SK-N-SH (cell line): ENCODE measurements at regions not wholly inside any gene's neighbourhood (a gene's known extent, or its start where the extent isn't known, plus 50 kb on each side); places are given as distances from the start of the nearest gene placed in this dataset.

Source experiments
- CTCF ChIA-PET: fragments of 300-600, 350-600 bp; formaldehyde crosslinking; extraction: SDS; loops from one replicate; lab custom pipeline; 2021; lab: Yijun Ruan, JAX
- POLR2A ChIA-PET: fragments of 350-600 bp; sonication (Branson Sonifier 250); formaldehyde crosslinking; extraction: SDS; loops from one replicate; lab custom pipeline; 2020; ENCODE audit warnings: antibody characterized with exemption, inconsistent platforms; lab: Yijun Ruan, JAX
- DNase-seq: peaks from one replicate; pipeline ENCODE4 v3.0.0; 2012
- H2AFZ ChIP-seq: fragments of 200-600 bp; sonication (generic); 2 replicates; pipeline ENCODE4 v1.8.1; 2016; ENCODE audit warnings: antibody characterized with exemption, mild to moderate bottlenecking, low read depth
- H3F3A ChIP-seq: fragments of 200-600 bp; sonication (generic); replicated peaks from 2 replicates; pipeline ENCODE3; 2016; ENCODE audit warnings: antibody characterized with exemption, mild to moderate bottlenecking; ENCODE audit not compliant: insufficient read depth
- H3K27ac ChIP-seq, 2 experiments: fragments of 200-500 bp in 1 of 2; fragments of 200-600 bp in 1 of 2; sonication (Bioruptor generic) in 1 of 2; sonication (generic), shearing (Covaris generic) in 1 of 2; 2 replicates each; pipeline versions ENCODE4 v1.5.1 to v1.6.1; 2014 to 2016; ENCODE audit warnings: low read depth in 2 of 2, inconsistent platforms in 1 of 2, low read length in 1 of 2, mild to moderate bottlenecking in 1 of 2, mixed read lengths in 1 of 2
- H3K27me3 ChIP-seq: fragments of 200-600 bp; sonication (generic), shearing (Covaris generic); 2 replicates; pipeline ENCODE4 v1.6.1; 2016; ENCODE audit warnings: mixed run types; ENCODE audit not compliant: insufficient read depth
- H3K36me3 ChIP-seq, 2 experiments: fragments of 200-500 bp in 1 of 2; fragments of 200-600 bp in 1 of 2; sonication (Bioruptor generic) in 1 of 2; sonication (generic) in 1 of 2; replicated peaks in 1 of 2; 2 replicates each; pipeline versions ENCODE3 to v1.5.1; 2014 to 2016; ENCODE audit warnings: low read length in 1 of 2, mild to moderate bottlenecking in 1 of 2; ENCODE audit not compliant: insufficient read depth in 2 of 2, control insufficient read depth in 1 of 2
- H3K4me1 ChIP-seq, 2 experiments: fragments of 200-500 bp in 1 of 2; fragments of 200-600 bp in 1 of 2; sonication (Bioruptor generic) in 1 of 2; sonication (generic), shearing (Covaris generic) in 1 of 2; 2 replicates each; pipeline versions ENCODE4 v1.5.1 to v1.6.1; 2014 to 2016; ENCODE audit warnings: low read depth in 1 of 2, low read length in 1 of 2, mixed run types in 1 of 2; ENCODE audit not compliant: insufficient read depth in 2 of 2, control insufficient read depth in 1 of 2
- H3K4me2 ChIP-seq: fragments of 200-600 bp; sonication (generic), shearing (Covaris generic); 2 replicates; pipeline ENCODE4 v1.6.1; 2017; ENCODE audit warnings: mixed run types
- H3K4me3 ChIP-seq, 2 experiments: fragments of 200-500 bp in 1 of 2; fragments of 200-600 bp in 1 of 2; sonication (Bioruptor generic) in 1 of 2; sonication (generic), shearing (Covaris generic) in 1 of 2; 2 replicates each; pipeline versions ENCODE4 v1.5.1 to v1.8.1; 2014 to 2016; ENCODE audit warnings: low read depth in 2 of 2, inconsistent platforms in 1 of 2, low read length in 1 of 2, mild to moderate bottlenecking in 1 of 2, mixed read lengths in 1 of 2, moderate library complexity in 1 of 2
- H3K79me2 ChIP-seq: fragments of 200-600 bp; sonication (generic); 2 replicates; pipeline ENCODE4 v1.8.1; 2017; ENCODE audit warnings: mild to moderate bottlenecking; ENCODE audit not compliant: insufficient read depth
- H3K9ac ChIP-seq: fragments of 200-600 bp; sonication (generic); 2 replicates; pipeline ENCODE4 v1.6.1; 2017; ENCODE audit warnings: mixed run types
- H3K9me2 ChIP-seq: fragments of 200-600 bp; sonication (generic); 2 replicates; pipeline ENCODE4 v1.6.1; 2017; ENCODE audit warnings: mixed run types
- H3K9me3 ChIP-seq: fragments of 200-600 bp; sonication (generic); 2 replicates; pipeline ENCODE4 v1.6.1; 2017; ENCODE audit warnings: mixed run types, mild to moderate bottlenecking, moderate library complexity
- H4K20me1 ChIP-seq: fragments of 200-600 bp; sonication (generic); 2 replicates; pipeline ENCODE4 v1.6.1; 2017; ENCODE audit warnings: mild to moderate bottlenecking, mixed run types; ENCODE audit not compliant: insufficient read depth
- CTCF ChIP-seq: fragments of 200-600 bp; sonication (generic); IDR thresholded peaks from 2 replicates; pipeline ENCODE4 v1.6.1; 2017; ENCODE audit warnings: antibody characterized with exemption, mild to moderate bottlenecking, moderate library complexity
- EP300 ChIP-seq, 2 experiments: IDR thresholded peaks; 2 replicates each; pipeline versions ENCODE4 v1.4.0 to v1.6.1; 2012; ENCODE audit warnings: borderline replicate concordance in 1 of 2, low read depth in 1 of 2, low read length in 1 of 2
- EZH2phosphoT487 ChIP-seq: fragments of 200-600 bp; sonication (generic); IDR thresholded peaks from 2 replicates; pipeline ENCODE4 v1.6.1; 2017; ENCODE audit warnings: low read depth, mixed run types, mild to moderate bottlenecking, antibody characterized with exemption, moderate library complexity, borderline replicate concordance
- MEF2A ChIP-seq: IDR thresholded peaks from 2 replicates; pipeline ENCODE4 v1.4.0; 2012; ENCODE audit warnings: low read depth, borderline replicate concordance
- POLR2AphosphoS5 ChIP-seq: IDR thresholded peaks from 2 replicates; pipeline ENCODE4 v1.6.1; 2012; ENCODE audit warnings: low read depth, low read length
- RCOR1 ChIP-seq: fragments of 150-350 bp; IDR thresholded peaks from 2 replicates; pipeline ENCODE4 v1.6.1; 2017; ENCODE audit warnings: antibody characterized with exemption, low read length
- SIN3A ChIP-seq: IDR thresholded peaks from 2 replicates; pipeline ENCODE4 v1.6.1; 2012; ENCODE audit warnings: low read depth, mild to moderate bottlenecking, low read length, moderate library complexity, borderline replicate concordance
- USF2 ChIP-seq: fragments of 150-350 bp; IDR thresholded peaks from 2 replicates; pipeline ENCODE4 v1.6.1; 2017; ENCODE audit warnings: antibody characterized with exemption, low read length, low read depth, borderline replicate concordance
- WGBS: methylation state at CpG from one replicate; pipeline ENCODE4 v1.1.6; 2017; ENCODE audit warnings: low lambda C conversion rate; 5-methylcytosine and 5-hydroxymethylcytosine counted together
- TF ChIP-seq, protein P1 (sequence below): IDR thresholded peaks from 2 replicates; pipeline ENCODE4 v1.6.1; 2012; ENCODE audit warnings: mild to moderate bottlenecking, low read depth, low read length, moderate library complexity
- TF ChIP-seq, protein P2 (sequence below): IDR thresholded peaks from 2 replicates; pipeline ENCODE4 v1.4.0; 2012; ENCODE audit warnings: low read depth, borderline replicate concordance

- TF ChIP-seq, protein P1, sequence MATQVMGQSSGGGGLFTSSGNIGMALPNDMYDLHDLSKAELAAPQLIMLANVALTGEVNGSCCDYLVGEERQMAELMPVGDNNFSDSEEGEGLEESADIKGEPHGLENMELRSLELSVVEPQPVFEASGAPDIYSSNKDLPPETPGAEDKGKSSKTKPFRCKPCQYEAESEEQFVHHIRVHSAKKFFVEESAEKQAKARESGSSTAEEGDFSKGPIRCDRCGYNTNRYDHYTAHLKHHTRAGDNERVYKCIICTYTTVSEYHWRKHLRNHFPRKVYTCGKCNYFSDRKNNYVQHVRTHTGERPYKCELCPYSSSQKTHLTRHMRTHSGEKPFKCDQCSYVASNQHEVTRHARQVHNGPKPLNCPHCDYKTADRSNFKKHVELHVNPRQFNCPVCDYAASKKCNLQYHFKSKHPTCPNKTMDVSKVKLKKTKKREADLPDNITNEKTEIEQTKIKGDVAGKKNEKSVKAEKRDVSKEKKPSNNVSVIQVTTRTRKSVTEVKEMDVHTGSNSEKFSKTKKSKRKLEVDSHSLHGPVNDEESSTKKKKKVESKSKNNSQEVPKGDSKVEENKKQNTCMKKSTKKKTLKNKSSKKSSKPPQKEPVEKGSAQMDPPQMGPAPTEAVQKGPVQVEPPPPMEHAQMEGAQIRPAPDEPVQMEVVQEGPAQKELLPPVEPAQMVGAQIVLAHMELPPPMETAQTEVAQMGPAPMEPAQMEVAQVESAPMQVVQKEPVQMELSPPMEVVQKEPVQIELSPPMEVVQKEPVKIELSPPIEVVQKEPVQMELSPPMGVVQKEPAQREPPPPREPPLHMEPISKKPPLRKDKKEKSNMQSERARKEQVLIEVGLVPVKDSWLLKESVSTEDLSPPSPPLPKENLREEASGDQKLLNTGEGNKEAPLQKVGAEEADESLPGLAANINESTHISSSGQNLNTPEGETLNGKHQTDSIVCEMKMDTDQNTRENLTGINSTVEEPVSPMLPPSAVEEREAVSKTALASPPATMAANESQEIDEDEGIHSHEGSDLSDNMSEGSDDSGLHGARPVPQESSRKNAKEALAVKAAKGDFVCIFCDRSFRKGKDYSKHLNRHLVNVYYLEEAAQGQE: no peak
- TF ChIP-seq USF2: no peak
- no peak for TF ChIP-seq EP300 (IDR thresholded peaks at IDR 0.05; ENCODE audit: borderline replicate concordance in 1 of 2, low read depth in 1 of 2, low read length in 1 of 2)
- no peak for TF ChIP-seq EZH2phosphoT487
- TF ChIP-seq RCOR1: no peak
- no peak for TF ChIP-seq MEF2A
- TF ChIP-seq SIN3A: no peak
- TF ChIP-seq, protein P2, sequence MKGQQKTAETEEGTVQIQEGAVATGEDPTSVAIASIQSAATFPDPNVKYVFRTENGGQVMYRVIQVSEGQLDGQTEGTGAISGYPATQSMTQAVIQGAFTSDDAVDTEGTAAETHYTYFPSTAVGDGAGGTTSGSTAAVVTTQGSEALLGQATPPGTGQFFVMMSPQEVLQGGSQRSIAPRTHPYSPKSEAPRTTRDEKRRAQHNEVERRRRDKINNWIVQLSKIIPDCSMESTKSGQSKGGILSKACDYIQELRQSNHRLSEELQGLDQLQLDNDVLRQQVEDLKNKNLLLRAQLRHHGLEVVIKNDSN: no peak
These were observed 195.7 kb upstream of the KLF6 start (continued) for GRCh38 chr10:3980660-3981059.

GRCh38 chr10:3980144-3980543 is 195.1 kb upstream of the KLF6 start:
- Histone ChIP-seq H3K9me3 (no peaks in the 10 kb centered on the region), H4K20me1 (no peaks in the 10 kb centered on the region), H3K9me2 (no peaks in the 10 kb centered on the region), H2AFZ (no peak overlapping the region), H3K36me3 (no peaks in the 10 kb centered on the region), H3K79me2 (no peaks in the 10 kb centered on the region), H3K27ac (no peak overlapping the region; a peak in 1 of 4 replicates), H3K4me1 (no peaks in the 10 kb centered on the region; a peak in 1 of 4 replicates), H3F3A (no peaks in the 10 kb centered on the region), H3K4me2 (no peak overlapping the region), H3K4me3 (no peak overlapping the region), H3K9ac (no peak overlapping the region), H3K27me3 (no peaks in the 10 kb centered on the region)
- 65% methylated on average over 4 of the region's 4 CpGs for WGBS
- no peak for DNase-seq
- ChIA-PET CTCF (interaction anchor here (1.0 kb wide), 1 partner anchor 89 kb away, joined by 3 read pairs; no protein-coding TSS in a partner anchor), POLR2A (no interaction called here)
- no peak for TF ChIP-seq POLR2AphosphoS5
- no peak for TF ChIP-seq CTCF
